ENCODE measurements at regions not wholly inside any gene's neighbourhood (a gene's known extent, or its start where the extent isn't known, plus 50 kb on each side); places are given as distances from the start of the nearest gene placed in this dataset.
"Not testable (repeated sequence)": the region's sequence is repeated elsewhere in the genome, so short reads cannot be mapped to it uniquely, and the experiment has no call there.

DNA sequence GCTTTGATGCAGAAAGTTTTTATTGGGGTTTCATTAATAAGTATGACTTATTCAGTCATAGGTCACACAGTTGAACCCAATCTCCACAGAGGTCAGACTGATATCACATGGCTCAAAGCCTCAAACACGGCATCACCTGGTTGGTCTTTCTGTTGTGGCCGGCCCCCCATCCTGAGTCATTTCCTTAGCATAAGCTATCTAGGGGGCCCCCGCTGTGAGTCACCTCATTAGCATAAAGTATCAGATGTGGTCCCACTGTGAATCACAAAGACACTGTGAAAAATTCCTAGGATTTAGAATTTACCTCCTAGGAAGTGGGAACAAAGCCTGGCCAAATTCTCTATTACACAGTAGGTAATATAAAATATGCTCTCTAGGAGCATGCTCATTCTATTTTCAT is 502.2 kb downstream of the PYDC2 start:
- peak; percentile 71 for DNase-seq (ENCODE audit: low spot score)

DNA sequence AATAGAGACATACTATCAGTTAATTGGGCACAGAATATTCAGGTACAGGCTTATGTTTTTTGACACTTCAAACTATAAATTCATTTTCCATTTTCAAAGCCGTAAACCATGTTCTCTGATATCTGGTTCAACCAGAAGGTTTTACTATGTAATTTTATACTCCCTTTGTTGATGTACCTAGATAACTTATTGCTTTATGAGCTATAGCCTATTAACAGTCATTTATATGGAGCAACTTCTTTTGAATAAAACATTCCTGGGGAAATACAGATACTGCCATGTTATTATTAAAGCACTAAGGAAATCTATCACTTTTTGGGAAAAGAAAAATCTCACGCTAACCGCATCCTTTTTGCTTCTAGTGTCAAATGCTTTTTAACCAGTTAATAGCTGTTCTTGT is 505.6 kb downstream of the PYDC2 start:
- no peak for DNase-seq (ENCODE audit: low spot score)

DNA sequence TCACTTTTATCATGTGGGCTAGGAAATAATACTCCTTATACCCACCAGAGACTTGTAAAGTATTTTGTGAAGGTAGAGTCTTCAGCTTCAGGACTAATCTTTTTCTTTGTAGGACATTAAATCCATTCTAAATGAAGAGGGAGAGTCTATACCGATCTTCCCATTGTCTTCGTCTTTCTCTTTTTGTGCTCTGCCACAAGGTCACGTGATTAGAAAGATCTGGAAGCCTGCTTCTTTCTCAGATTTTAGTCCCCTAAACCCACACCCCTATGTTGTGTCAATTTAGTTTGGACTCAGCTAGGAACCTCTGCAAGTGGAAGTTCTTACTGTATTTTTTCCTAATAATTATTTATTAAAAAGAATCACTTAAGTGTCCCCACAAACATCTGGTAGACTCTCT is 507.3 kb downstream of the PYDC2 start:
- no peak for DNase-seq (ENCODE audit: low spot score)

DNA sequence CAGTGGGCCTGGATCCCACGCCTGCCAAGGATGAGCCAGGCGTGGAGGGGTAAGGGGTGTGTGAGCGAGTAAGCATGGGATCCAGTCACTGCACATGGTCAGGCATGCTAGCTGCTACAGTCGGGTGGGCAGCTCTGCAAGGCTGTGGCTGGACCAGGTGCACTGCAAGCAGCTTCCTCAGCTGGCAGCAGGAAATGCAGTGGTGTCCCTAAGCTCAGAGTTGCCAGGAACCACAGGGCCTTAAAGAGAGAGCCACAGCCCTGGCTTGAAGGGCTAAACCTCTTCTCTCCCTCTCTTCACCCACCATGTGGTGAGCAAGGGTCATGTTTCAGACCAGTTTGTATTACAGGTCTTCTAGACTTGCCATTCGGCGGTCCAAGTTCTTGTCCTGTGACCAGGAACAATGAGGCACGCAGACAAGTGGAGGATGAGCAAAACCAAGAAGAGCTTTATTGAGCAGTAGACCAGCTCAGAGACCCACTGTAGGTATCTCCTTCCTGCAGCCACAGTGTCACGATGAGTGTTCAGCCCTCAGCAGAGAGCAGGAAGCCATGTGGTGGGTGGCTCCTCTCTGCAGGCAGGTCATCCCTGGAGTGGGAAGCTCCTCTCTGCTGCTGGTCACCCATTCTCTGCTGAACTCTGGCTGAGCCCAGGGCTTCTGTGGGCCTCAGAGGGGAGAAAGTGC is 511.9 kb downstream of the PYDC2 start:
- DNase-seq (ENCODE audit: low spot score), result no peak

DNA sequence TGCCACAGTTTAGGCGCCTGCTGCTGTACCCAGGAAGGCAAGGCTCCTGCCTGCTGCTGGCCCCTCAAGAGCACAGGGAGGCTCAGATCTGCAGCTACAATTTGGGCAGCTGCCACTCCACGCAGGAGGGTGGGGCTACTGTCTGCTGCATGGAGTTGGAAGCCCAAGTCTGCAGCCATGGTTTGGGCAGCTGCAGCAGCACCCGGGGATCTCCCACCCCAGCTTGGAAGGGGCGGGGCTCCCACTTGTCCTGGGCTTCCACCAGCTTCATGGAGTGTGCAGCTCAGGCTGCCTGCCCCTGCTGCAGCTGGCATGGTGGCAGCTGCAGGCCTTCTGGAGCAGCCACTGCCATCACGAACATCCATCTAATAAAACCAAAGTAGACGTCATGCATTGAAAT is 512.9 kb downstream of the PYDC2 start:
- no peak for DNase-seq (ENCODE audit: low spot score)

DNA sequence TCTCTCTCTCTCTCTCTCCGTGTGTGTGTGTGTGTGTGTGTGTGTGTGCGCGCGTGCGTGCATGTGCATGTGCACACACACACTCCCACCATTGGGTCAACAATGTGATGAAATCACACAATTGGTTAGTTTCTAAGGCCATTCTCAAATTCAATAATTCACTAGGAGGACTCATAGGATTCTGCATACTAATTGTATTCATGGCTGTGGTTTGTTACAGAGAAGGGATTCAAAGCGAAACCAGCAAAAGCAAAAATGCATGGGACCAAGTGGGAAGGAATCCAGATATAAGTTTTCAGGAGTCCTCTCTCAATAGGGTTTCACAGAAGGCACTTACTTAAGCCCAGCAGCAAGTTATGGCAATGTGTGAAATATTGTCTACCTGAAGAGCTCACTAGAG is 515.0 kb downstream of the PYDC2 start:
- DNase-seq (ENCODE audit: low spot score), result no peak

DNA sequence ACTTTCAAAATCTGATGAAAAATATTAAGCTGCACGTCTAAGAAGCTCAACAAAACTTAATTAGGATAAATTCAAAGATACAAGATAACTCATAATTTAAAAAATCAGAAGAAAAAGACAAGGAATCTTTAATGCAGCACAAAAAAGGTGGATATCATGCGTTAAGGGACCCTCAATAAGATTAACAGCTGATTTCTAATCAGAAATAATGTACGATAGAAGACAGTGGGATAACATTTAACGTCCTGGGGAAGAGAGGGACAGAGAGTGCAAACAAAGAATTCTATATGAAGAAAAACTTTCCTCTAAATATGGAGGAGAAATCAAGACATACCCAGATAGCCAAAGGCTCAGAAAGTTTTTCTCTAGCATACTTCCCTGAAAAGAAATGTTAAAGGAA is 519.5 kb downstream of the PYDC2 start:
- no peak for DNase-seq (ENCODE audit: low spot score)

DNA sequence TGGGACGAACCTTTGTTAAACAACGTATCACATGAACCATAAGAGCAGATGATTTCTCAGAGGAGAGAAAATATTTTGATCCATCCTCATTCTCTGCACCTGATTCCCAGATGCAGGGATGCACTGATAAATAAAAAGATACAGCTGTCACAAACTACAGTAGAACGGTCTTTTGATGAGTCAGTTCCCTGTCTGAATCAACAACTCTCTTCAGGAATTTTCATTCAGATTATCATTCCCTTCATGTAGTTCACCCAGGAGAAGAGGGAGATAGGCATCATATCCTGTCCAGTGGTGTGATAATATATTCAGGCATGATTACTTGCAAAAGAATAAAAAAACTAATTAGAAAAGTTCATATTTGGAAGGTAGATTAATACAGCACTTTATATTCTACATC is 521.5 kb downstream of the PYDC2 start:
- no peak for DNase-seq (ENCODE audit: low spot score)

DNA sequence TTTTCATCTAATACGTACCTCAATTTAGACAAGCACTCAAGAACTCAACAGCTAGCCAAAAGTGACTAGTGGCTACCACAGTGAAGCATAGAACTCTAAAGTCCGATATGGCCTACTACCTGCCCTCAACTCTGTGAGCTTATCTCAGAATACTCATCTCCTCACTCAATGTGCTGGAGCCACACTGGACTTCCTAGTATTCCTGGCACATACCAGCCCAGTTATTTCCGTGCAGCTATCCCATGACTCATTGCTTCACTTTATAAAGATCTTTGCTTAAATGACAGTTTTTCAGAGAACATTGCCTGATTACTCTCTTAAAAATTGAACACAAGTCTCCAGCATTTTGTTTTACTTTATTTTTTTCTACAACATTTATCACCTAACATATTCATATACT is 524.7 kb downstream of the PYDC2 start:
- DNase-seq (ENCODE audit: low spot score), result no peak

DNA sequence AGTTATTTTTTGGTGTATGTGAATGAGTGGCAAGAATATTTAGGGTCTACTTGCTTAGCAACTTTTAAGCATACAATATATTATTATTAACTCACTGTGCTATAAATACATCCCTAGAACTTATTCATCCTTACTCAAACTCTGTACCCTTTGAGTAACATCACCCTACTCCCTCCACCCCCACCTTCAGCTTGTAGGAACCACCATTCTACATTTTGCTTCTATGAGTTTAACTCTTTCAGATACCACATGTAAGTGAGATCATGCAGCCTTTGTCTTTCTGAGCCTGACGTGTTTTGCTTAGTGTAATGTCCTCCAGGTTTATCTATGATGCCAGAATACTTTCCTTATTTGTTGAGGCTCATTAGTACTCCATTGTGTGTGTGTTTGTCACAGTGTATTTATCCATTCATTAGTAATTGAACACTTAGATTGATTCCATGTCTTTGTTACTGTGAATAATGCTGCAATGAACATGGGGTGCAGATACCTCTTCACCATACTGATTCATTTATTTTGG is 526.9 kb downstream of the PYDC2 start:
- no peak for DNase-seq (ENCODE audit: low spot score)

DNA sequence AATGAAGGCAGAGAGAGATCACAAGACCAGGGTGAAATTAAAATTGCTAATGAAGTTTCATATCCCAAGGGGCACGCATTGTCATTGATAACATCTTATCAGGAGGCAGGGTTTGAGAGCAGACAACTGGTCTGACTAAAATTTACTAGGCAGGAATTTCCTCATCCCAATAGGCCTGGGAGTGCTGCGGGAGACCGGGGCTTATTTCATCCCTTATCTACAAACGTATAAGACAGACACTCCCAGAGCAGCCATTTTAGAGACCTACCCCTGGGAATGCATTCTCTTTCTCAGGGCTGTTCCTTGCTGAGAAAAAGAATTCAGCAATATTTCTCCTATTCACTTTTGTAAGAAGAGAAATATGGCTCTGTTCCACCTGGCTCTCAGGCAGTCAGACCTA is 533.0 kb downstream of the PYDC2 start:
- DNase-seq (ENCODE audit: low spot score), result not testable (repeated sequence)

DNA sequence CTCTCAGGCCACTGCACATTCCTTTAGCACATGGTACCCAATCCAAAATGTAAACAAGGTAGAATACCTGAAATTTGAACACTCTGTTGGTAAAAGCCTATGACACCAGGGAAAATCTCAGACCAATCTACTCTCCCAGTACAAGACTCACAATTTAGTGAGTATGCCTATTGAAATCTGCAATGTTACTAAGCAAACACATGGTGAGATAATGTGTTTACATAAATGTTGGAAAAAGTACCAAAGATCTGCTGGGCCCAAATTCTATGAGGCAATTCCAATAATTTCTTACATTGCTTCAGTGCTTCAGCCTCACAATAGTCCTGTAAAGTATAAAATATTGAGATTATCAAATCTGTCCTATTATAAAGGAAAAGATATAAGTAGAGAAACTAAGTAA is 536.1 kb downstream of the PYDC2 start:
- DNase-seq (ENCODE audit: low spot score), result no peak

DNA sequence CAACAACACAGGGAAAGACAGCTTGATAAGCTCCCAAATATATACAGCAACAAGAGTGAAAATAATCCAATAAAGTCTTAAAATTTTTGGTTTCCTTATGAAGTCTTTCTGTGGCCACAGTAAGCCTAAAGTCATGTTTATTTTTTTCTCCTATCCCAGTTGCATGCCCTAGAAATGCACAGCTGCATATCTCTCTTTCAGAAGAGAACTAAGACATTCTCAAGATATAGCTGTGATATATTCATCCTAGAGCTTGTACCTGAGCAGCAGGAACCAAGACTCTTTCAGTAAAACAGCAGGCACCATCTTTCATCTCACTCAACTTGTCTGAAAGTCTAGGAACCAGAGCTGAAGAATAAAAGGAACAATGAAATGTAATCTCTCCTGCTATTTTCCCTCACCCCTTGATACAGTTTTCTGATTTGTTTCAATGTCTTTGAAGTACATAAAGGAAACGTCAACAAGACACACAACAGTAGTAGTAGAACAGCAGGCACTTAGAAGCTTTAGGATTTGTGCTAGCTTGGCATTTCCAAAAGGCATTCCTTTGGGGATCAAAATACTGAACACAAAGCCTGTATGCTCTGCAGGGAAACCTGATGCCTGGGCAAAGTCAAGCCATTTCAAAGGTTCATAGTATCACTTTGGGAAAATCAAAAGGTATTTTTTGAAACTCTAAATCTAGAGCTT is 536.8 kb downstream of the PYDC2 start:
- no peak for DNase-seq (ENCODE audit: low spot score)

DNA sequence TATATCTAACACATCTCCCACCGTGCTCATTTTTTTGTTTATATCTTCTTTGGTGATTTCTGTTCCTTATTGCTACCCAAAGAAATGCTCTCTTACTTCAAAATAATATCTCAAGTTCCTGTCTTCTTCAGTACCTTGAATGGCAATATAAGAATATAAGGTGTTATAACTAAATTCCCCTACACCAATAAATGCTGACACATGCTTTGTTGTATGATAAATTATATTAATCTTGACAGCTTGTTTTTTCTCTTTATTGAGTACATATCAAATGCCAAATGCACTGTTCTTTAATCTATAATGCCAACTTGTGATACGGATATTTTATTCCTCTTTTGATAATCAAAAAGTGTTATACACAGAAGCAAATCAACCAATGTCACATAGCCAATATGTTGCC is 540.3 kb downstream of the PYDC2 start:
- no peak for DNase-seq (ENCODE audit: low spot score)

DNA sequence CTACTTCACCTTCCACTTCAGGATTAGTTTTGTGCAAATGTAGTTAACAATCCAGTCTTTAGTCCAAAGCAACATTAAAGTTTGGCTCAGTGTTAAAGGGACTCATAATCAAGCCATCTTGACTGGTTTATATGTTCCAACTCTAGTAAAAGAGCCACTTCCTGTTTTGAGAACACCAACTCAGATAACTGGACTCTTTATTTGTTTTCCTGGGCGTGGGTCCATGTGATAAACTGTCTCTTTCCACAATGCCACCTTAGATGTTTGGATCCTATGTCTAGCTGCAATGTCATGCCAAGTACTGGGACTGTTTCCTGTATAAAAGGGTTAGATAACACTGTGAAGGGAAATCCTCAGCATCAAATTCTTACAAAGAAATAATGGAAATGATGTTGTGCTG is 545.0 kb downstream of the PYDC2 start:
- DNase-seq (ENCODE audit: low spot score), result peak; percentile 44

DNA sequence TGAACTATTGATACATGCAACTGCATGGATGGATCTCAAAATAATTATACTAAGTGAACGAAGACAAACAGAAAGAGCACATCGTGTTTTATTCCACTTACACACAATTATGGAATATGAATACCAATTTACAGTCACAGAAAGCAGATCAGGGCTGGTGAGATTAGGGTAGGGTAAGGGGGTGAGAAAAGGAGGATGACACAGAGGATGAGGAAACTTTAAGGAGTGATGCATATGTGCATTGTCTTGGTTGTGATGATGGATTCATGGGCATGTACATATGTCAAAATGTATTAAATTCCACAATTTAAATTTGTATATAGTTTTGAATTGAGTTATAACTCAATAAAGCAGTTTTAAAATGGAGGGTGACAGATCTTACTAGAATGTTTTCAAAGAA is 548.9 kb downstream of the PYDC2 start:
- no peak for DNase-seq (ENCODE audit: low spot score)

DNA sequence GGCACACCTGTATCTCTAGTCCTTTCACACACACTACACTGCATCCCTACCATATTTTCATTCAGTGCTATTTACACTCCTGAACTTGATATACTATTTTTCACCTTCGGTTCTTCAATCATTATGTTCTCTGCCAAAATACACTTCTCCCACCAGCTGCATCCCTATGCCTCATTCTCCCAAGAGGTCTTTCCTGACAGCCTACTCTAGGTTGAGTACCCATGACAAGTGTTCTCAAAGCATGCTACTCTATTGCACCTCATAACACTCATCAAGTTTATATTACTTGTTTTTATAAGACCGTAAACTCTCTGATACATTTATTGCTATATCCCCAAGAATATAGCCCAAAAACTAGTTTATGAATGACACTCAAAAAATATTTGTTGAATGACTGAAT is 549.5 kb downstream of the PYDC2 start:
- no peak for DNase-seq (ENCODE audit: low spot score)

DNA sequence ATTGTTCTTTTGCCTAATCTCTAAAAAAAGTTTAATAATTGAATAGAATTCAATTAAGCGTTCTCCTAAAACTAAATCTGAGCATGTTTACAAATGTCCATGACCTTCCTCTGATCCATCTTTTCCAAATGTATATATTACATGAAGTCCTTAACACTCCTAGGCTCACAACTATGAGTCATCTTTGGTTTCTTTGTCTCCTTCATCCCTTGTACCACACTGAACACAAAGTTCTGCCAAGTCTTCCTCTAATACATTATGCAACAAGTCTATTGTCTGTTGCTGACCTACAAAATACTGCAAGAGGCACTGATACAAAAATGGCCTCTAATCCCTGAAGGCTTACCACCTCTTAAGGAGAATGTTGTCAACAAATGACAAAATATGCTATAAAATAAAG is 550.2 kb downstream of the PYDC2 start:
- DNase-seq (ENCODE audit: low spot score), result no peak

DNA sequence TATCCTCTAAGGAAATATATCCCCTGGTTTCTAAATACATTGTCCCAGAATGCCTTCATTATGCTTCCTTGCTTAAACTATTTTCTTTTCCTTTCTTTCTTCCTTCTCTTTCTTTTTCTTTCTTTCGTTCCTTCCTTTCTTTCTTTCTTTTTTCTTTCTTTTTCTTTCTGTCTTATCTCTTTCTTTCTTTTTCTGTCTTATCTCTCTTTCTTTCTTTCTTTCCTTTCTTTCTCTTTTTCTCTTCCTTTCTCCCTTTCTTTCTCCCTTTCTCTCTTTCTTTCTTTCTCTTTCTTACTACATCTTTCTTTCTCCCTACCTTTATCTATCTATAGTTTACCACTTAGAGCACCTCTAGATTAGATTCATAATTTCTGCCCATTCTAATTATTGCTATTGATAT is 552.1 kb downstream of the PYDC2 start:
- DNase-seq (ENCODE audit: low spot score), result no peak

DNA sequence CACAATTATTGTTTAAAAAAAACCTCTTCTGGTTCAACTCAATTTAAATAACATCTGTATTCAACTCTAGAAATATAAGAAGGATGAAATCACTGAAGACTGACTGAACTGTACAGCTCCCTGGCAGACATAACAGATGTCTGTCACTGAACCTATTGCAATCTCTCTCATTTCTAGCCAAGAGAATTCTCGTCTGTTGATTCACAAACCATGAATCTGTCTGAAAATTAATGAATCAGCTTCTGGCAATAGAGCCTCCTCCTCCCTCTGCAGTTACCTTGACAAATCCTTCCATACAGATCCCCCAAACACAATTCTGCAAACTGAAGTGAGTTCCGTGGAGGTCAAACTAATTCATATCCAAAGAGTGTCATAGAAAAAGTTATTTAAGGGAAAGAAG is 561.4 kb downstream of the PYDC2 start:
- no peak for DNase-seq (ENCODE audit: low spot score)

DNA sequence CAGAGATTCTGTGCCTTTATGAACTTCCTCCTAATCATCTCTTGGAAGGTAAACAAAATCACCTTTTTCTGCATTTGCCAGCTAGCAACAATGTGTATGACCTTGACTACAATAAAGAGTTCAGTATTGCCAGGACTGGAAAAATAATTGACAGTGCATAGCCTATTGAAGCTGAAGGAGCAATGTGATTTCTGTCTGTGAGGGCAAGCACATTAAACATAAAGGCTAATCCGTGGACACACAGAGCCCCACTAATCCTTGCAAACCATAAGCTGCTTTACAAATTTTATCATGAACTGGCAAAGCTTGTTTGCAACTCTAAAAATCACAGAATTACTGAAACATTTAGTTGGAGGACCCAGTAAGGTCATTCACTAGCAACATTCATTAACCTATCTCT is 563.8 kb downstream of the PYDC2 start:
- no peak for DNase-seq (ENCODE audit: low spot score)

DNA sequence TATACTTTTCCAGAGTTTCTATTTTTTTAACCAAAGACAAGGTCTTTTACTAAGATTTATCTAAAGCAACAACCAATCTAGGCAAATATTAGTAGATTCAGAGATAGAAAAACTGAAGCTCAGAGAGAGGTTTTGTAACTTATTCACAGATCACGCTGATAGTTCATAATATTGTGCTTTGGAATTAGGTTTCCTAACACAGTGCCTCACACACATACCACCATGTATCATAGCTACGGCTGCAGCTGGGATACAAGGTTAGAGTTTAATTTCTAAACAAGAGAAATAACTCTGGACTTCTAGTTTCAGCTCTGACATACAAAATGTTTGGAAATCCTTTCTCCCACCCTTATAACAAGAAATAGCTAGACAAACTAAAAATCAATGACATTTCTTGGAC is 565.7 kb downstream of the PYDC2 start:
- no peak for DNase-seq (ENCODE audit: low spot score)

DNA sequence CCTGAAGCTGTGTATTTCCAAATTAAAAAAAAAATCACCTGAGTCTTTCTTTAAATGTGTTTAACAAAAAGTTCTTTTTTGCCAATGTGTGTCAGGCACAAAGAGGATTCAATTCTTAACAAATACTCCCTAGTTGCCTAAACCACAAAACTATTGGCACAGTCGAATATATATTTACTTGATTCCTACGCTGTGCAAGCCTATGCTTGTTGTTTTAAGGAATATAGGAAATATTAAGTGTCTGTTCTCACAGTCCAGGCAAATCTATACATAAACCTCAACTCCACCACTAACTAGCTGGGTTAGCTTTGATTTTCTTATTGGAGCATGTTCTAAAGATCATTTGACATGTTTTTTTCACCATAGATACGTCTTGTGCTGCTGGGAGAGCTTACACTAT is 571.0 kb downstream of the PYDC2 start:
- no peak for DNase-seq (ENCODE audit: low spot score)

DNA sequence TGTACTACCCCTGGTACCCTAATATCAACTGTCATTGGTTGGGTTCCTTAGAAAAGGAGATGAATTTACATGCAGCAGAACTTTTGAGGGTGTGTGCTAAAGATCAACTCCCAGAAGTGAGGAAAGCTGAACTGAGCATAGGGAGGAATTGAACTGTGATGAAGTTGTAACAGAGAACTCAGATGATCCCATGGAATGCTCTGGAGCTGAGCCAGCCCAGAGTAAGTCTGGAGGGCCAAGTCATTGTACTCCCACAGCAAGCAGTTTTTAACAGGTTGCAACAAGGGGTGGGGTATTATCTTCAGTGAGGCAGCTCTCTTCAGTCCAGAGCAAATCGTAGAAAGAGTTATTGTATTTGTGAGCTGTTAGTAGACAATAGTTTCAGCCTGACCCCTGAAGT is 572.3 kb downstream of the PYDC2 start:
- DNase-seq (ENCODE audit: low spot score), result no peak

Data from H4 (cell line).